ENCODE measurements at regions not wholly inside any gene's neighbourhood (a gene's known extent, or its start where the extent isn't known, plus 50 kb on each side); places are given as distances from the start of the nearest gene placed in this dataset.

DNA sequence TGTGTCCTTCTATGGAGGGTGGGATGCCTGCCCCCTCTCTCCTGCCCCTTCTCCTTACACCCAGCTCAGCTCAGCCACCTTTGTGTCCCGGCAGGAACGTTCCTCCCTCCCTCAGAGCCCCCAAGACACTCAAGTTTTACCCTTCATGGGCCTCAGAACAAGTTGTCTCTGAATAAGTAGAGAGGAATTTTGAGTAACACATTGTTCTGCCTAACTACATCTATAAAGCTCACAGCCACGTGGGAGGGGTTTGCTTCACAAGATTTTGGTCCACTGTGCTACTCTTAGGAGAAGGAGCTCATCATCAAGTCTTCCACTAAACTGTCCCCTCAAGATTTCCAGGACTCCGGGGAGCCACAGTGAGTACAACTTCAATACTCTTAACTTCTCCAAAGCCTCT lies 51.6 kb upstream of the ZNF32 start:
- Histone ChIP-seq H3K4me3 (ENCODE audit: low read length) (no peak overlapping the region), H3K9me3 (ENCODE audit: control insufficient read depth in 1 of 2, insufficient read depth in 1 of 2, low read length in 2 of 2) (peaks cover 0 to 10% of the 10 kb centered on the region in 2 experiments), H3K27me3 (ENCODE audit: control insufficient read depth in 1 of 2, insufficient read depth in 2 of 2, low read length in 2 of 2) (no peaks in the 10 kb centered on the region), H3K36me3 (ENCODE audit: insufficient read depth, low read length) (no peaks in the 10 kb centered on the region), H3K4me1 (ENCODE audit: insufficient read depth, low read length) (no peaks in the 10 kb centered on the region), H3K27ac (ENCODE audit: low read depth in 1 of 2, low read length in 2 of 2) (no peak overlapping the region)
- TF ChIP-seq, protein P1, sequence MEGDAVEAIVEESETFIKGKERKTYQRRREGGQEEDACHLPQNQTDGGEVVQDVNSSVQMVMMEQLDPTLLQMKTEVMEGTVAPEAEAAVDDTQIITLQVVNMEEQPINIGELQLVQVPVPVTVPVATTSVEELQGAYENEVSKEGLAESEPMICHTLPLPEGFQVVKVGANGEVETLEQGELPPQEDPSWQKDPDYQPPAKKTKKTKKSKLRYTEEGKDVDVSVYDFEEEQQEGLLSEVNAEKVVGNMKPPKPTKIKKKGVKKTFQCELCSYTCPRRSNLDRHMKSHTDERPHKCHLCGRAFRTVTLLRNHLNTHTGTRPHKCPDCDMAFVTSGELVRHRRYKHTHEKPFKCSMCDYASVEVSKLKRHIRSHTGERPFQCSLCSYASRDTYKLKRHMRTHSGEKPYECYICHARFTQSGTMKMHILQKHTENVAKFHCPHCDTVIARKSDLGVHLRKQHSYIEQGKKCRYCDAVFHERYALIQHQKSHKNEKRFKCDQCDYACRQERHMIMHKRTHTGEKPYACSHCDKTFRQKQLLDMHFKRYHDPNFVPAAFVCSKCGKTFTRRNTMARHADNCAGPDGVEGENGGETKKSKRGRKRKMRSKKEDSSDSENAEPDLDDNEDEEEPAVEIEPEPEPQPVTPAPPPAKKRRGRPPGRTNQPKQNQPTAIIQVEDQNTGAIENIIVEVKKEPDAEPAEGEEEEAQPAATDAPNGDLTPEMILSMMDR (IDR thresholded peaks at IDR 0.05) = no peak
- ChIA-PET CTCF (no interaction called here), POLR2A (no interaction called here)
- intact Hi-C loops (cut with DNase I, micrococcal nuclease) = no loop called here
- Mint-ChIP-seq H3K27me3 (no peaks in the 10 kb centered on the region), H3K4me1 (ENCODE audit: low read depth) (no peaks in the 10 kb centered on the region), H3K27ac (no peak overlapping the region), H3K9me3 (no peaks in the 10 kb centered on the region), H3K4me3 (no peak overlapping the region), H3K36me3 (ENCODE audit: low read depth) (no peaks in the 10 kb centered on the region)
- DNase-seq (no peak), ATAC-seq (ENCODE audit: poor library complexity) (no peak)

GRCh38 chr10:43699516-43699915 lies 50.8 kb upstream of the ZNF32 start:
- TF ChIP-seq, protein P1 (IDR thresholded peaks at IDR 0.05) = no peak
- no peaks in the 10 kb centered on the region for H3K36me3 Mint-ChIP-seq (ENCODE audit: low read depth)
- H3K9me3 ChIP-seq (ENCODE audit: control insufficient read depth in 1 of 2, insufficient read depth in 1 of 2, low read length in 2 of 2) = peaks cover 0 to 10% of the 10 kb centered on the region in 2 experiments
- CTCF ChIA-PET = no interaction called here
- H3K4me1 Mint-ChIP-seq (ENCODE audit: low read depth) = no peaks in the 10 kb centered on the region
- H3K4me3 ChIP-seq (ENCODE audit: low read length) = no peak overlapping the region
- no peak overlapping the region for H3K4me3 Mint-ChIP-seq
- H3K27me3 Mint-ChIP-seq = peaks cover 4% of the 10 kb centered on the region
- no peaks in the 10 kb centered on the region for H3K36me3 ChIP-seq (ENCODE audit: insufficient read depth, low read length)
- no peak for ATAC-seq (ENCODE audit: poor library complexity)
- no peaks in the 10 kb centered on the region for H3K4me1 ChIP-seq (ENCODE audit: insufficient read depth, low read length)
- DNase-seq = no peak
- H3K27ac ChIP-seq (ENCODE audit: low read depth in 1 of 2, low read length in 2 of 2) = no peak overlapping the region
- H3K9me3 Mint-ChIP-seq = no peaks in the 10 kb centered on the region
- intact Hi-C loops (cut with DNase I, micrococcal nuclease) = no loop called here
- H3K27me3 ChIP-seq (ENCODE audit: control insufficient read depth in 1 of 2, insufficient read depth in 2 of 2, low read length in 2 of 2) = no peaks in the 10 kb centered on the region
- no peak overlapping the region for H3K27ac Mint-ChIP-seq
- POLR2A ChIA-PET = no interaction called here

All from CD4-positive, alpha-beta T cell (primary cell).